NCI-H2081 (cell line): ENCODE measurements at regions not wholly inside any gene's neighbourhood (a gene's known extent, or its start where the extent isn't known, plus 50 kb on each side); places are given as distances from the start of the nearest gene placed in this dataset.
"Not testable (repeated sequence)": the region's sequence is repeated elsewhere in the genome, so short reads cannot be mapped to it uniquely, and the experiment has no call there.

Source experiments
- DNase-seq, 2 experiments: peaks; one replicate each; lab custom pipeline; 2025; lab: John Stamatoyannopoulos, UW

DNA sequence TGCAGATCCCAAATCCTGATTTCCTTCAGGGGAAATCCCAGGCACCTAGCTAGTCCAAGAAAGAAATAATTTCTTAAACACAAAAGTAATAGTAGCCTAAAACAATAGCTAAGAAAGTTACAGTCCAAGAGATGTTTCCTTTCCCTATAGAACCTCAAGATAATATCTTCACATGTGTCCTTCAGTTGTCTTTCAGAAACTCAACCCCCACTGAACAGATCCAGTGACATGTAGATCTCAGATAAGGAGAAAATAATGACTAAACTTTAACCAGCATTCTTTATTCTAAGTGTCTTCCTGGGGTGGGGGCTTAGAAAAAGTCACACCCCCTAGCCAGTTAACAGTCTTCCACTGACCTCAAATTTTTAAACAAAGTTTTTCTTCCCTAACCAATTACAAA lies 131.3 kb upstream of the ADRA1B start:
- DNase-seq: no peak

DNA sequence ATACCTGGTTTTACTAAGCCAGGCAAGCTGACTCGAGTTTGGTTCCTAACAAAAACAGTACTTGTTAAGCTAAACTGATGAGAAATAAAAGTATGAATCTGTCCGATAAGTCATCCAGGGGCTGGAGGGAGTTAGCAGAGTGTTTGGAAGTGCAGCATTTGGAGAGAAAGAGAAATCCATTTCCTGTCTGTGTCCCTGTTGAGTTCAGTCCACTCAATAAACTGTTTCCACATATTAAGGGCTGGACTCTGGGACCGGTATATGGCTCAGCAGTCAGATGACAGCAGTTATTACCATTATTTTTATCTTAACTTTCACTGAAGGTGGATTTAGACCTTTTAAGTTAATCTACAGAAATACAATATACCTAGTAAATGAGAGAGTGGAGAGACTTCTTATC lies 130.6 kb upstream of the ADRA1B start:
- DNase-seq: no peak

DNA sequence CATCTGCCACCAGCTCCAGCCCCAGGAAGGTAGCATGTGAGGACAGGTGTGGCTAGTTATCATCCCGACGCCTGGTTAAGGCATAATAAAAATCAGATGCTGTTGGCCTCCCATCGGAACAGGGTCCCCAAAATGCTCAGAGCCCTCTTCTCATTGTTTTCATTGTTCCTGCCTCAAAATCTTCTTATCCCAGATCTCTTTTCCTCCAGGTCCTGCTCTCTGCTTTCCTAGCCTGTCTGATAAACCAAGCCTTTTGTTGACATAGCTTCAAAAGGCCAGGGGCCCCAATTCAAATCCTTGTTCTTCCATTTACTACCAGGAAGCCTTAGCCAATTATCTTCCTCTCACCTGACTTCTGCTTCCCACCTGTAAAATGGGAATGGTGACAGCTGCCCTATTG lies 130.1 kb upstream of the ADRA1B start:
- DNase-seq: no peak

DNA sequence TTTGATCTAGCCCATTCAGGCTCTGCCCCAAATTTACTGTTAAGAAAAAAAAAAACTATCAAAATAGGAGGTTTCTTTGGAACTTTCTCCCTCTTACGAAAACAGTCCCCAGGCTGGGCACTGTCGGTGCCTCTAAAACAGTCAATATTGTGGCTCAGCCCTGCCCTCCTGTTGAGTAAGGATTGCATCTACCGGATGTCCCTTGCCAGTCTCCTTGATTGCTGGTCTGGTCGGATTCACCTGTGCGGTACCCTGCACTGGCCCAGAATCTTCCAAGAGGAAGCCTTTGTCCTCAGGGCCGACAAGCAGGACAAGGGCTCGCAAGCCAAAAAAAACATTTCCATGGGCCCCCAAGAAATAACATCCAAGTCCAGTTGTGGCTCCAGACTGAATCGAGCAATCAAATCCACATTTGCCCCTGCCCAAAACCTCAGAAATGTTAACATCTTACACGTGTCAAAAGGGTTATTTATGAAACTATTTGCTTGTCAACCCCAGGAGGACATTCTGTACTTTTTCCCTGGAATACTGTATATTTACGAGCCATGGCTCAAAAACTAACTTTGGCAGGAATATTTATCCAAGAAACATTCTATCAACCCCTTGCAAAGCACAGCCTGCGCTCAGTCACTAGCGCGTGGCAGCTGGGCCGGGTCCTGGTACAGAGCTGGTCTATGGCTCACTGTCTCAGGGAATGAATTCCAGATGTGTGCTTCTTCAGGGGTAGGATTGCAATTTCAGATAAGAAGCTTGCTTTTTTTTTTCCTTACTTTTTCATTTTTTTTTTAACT lies 129.2 kb upstream of the ADRA1B start:
- no peak for DNase-seq

DNA sequence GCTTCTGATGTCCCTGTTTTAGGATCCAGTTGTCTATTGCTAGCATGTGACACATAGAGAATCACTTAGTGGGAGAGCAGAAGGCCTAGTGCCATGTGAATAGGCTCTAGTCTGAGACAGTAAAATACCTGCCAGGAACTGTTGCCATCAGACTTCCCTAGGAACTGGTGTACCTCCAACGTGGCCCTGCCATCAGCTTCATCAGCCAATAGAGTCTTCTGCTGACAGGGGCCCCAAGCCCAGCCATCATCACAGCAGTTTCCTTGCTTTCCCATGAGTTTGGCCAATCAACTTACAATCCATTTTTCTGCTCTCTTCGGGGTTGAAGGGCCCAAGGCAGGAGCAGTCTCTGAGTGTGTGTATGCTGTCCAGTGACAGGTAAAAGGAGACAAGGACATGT lies 128.4 kb upstream of the ADRA1B start:
- no peak for DNase-seq

DNA sequence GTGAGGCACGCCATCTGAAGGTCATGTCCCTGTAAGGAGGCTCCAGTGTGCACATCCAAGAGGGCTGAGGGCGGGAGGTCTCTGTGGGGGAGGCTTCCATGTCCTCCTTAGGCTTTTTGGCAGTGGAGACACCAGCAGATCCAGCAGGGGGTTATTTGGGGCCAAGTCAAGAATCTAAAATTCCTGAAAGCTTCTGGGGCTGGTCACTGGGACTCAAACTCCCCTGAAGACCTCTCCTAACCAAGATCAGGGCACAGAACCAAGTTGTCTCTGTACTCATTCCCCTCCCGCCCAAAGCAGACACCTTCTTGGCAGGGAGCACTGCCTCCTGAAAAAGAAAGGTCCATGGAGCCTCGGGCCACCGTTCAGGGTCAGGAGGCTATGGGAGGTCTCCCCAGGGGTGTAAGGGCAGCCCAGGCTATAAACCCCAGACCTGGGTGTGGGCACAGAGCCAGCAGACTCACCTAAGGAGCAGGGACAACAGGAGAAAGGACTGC lies 127.4 kb upstream of the ADRA1B start:
- no peak for DNase-seq

DNA sequence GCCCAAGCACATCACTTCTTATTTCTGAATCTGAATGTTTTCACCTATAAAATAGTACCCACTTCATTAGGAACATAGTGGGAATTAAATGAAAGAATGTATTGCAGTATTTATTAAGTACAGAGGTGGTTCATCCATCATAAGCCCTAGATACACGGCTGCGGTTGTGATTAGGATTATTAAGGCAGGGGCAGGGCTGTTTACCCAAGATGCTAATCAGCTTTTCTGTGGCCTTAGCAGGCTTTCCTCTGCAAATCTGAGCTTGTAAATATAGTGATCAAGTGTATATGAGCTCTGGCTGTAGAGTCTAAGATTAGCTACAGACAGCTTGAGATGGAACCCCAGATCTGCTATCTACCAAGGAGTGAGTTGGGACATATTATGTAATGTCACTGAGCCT lies 124.1 kb upstream of the ADRA1B start:
- DNase-seq: no peak

DNA sequence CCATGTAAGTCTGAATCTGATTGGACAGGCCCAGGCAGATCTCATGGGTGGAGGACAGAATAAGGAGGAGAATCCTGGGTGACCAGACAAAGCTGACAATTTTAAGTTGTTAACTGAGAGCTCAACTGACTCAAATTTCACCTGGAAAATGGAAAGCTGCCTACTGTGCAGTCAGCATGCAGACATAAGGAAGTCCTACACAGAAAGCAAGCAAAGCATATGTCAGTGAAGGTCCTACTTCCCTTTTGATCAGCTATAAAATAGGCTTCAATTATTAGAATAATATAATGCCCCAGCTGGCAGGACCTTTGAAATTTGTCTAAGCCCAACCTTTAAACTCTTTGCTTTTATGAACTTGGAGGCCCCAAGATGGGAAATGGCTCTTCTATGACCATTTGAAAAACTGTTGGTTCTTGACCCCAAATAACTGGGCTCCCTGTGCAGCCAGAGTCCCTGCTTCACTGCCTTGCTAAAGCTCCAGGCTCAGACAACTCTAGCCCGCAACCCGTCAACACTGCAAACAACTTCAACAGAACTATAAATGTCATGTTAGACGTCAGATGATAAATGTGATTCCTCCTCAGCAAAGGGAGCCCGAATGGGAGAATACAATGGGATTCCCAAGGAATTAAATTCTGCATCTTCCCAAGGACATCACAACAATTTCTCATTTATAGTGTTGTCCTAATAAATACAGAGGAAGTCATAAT lies 118.9 kb upstream of the ADRA1B start:
- no peak for DNase-seq

DNA sequence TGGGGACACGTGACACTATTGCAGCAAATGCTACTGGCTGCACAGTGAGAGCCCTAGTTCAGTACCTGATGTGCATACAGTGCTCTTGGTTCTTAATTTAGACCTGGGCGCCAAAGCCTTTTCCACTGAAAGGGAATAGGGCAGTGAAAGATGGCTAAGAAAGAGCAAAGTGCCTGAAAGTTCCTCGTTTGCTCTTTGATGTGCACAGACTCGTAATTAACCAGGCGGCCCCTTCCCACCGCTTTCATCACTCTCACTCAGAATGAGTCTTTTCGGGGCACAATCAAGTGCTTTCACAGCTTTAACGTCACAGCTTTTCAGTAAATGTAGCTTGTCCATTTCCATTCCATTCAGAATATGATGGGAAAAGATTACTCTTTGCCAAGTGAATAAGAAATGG lies 116.6 kb upstream of the ADRA1B start:
- no peak for DNase-seq

DNA sequence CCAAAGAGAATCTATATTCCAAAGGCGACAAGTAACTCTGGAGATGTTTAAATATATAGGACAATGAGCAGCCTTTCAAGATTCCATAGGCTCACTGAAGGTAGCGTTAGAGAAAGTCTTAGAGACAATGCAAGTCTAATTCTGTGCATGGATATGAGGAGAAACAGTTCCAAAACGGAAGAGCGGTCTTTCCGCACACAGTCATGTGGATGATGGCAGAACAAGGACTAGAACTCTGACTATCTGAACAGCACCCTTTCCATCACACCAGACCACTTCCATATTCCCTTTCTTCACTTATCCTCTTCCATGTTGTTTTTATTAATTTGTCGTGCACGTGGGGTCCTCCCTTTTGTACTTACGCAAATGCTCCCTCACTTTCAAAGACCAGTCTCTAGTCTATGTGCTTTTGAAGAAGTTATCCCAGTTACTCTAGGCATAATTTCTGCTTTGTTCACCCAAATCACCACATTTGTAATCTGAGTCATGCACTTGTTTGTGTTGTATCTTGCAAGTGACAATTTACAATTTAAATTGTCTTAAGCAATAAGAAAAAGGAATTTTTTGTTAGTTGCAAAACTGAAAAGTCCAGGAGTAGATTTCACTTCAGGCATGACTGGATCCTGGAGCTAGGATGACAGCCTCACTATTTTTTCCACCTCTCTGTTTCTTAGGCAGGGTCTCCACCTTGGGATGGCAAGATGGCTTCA lies 116.0 kb upstream of the ADRA1B start:
- no peak for DNase-seq

DNA sequence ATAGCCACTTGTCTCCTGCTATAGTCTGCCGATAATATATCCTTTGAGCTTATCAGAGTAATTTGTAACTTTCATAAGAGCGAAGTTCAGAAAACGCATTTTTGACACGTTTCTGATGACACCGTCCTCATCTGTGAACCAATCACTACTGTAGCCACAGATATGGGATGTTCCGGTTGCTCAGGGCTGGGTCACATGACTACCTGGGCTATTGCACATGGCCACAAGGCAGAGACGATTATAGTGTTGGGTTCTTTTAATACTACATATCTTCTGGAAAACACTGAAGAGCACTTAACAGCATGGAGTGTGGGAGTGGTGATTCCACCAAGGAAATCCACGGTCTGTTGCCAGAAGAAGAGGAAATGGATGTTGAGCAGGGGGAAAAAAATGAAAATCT lies 115.0 kb upstream of the ADRA1B start:
- no peak for DNase-seq

DNA sequence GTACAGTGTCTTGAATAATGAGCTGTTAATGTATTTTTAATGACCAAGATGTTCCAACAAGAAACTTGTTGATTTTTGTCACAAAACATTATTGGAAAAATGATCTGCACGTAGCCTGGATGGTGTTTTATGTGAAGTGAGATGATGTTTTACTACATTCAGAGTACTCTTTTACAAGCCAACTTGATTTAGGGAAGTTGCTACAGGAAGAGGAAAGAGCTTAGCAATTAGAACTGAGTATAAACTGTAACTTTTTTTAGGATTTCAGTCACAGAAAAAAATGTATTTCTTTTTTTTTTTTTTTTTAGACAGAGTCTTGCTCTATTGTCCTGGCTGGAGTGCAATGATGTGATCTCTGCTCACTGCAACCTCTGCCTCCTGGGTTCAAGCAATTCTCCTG lies 113.6 kb upstream of the ADRA1B start:
- DNase-seq: no peak

DNA sequence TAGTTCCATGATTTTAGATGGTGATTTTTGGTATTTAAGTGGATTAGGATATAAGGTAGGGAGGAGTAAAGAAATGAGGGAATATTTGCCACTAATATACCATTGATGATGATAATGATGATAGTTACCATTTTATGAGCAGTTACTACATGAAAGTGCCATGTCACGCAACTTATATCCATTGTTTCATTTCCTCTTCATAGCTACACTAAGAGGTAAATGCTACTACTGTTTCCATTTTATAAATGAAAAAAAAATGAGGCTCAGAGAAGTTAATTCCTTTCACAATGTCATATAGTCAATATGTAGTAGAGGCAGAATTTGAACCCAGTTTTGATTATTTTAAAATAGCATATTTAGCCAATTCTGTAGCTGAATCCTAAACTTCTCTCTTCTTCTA lies 112.2 kb upstream of the ADRA1B start:
- no peak for DNase-seq

DNA sequence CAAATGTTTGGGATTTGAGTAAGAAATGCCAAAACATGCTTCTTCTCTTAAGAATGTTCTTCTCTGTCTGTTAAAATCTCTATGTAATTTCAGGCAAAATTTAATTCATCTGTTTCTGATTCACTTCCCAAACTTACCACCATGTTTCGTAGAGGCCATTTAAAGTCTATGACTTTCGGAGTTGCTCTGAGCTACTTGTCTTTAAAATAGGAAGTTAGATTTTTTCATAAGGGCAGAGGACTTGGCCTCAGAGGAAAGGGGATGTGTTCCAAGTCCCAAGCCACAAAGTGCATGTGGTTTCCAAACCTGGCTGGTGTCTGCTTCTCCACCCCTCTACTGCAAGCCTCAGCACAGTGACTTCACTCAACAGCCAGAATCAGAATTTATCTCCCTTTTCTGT lies 111.3 kb upstream of the ADRA1B start:
- no peak for DNase-seq

DNA sequence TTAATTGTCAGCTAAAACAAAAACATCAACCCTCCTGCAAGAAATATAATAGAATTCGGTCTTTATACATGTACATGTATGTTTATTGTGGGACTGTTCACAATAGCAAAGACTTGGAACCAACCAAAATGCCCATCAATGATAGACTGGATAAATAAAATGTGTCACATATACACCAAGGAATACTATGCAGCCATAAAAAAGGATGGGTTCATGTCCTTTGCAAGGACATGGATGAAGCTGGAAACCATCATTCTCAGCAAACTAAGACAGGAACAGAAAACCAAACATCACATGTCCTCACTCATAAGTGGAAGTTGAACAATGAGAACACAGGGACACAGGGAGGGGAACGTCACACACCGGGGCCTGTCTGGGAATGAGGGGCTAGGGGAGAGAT lies 109.1 kb upstream of the ADRA1B start:
- not testable (repeated sequence) for DNase-seq

DNA sequence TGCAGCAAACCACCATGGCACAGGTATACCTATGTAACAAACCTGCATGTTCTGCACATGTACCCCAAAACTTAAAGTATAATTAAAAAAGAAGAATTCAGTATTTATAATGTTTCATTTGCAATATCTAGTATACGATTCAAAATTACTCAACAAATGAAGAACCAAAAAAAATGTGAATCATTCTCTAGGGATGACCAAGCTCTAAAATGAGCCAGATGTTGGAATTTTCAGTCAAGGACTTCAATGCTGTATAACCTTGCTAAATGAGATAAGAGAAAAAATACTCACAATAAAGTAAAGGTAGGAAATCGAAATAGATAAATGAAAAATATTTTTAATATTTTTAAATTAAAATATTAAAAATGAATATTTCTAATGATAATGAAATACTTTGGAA lies 108.7 kb upstream of the ADRA1B start:
- no peak for DNase-seq

DNA sequence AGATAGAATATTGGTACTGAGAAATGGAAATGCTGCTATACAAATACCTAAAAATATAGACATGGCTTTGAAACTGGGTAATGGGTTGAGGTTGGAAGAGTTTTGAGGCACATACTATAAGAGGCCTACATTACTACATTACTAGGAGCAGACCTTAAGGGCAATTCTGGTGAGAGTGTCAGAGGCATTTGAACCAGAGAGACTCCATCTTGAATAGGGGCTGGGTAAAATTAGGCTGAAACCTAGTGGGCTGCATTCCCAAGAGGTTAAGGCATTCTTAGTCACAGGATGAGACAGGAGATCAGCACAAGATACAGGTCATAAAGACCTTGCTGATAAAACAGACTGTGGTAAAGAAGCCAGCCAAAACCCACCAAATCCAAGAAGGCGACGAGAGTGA lies 104.6 kb upstream of the ADRA1B start:
- DNase-seq: no peak

DNA sequence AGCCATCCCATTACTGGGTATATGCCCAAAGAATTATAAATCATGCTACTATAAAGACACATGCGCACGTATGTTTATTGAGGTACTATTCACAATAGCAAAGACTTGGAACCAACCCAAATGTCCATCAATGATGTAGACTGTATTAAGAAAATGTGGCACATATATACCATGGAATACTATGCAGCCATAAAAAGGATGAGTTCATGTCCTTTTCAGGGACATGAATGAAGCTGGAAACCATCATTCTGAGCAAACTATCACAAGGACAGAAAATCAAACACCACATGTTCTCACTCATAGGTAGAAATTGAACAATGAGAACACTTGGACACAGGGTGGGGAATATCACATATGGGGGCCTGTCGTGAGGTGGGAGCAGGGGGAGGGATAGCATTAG lies 103.5 kb upstream of the ADRA1B start:
- DNase-seq: not testable (repeated sequence)

DNA sequence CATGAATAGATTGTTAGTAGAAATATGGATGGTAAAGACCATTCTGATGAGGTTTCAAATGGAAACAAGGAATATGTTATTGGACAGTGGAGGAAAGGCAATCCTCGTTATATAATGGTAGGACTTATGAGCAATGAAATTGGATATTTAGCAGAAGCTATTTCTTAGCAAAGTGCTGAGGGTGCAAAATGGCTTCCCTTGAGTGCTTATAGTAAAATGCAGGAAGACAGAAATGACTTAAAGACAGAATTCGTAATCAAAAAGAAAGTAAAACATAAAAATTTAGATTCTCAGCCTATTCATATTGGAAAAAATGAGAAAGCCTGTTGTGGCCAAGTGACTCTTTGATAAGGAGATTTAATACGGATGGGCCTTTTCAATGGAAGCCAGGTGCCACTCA lies 102.1 kb upstream of the ADRA1B start:
- DNase-seq: no peak

DNA sequence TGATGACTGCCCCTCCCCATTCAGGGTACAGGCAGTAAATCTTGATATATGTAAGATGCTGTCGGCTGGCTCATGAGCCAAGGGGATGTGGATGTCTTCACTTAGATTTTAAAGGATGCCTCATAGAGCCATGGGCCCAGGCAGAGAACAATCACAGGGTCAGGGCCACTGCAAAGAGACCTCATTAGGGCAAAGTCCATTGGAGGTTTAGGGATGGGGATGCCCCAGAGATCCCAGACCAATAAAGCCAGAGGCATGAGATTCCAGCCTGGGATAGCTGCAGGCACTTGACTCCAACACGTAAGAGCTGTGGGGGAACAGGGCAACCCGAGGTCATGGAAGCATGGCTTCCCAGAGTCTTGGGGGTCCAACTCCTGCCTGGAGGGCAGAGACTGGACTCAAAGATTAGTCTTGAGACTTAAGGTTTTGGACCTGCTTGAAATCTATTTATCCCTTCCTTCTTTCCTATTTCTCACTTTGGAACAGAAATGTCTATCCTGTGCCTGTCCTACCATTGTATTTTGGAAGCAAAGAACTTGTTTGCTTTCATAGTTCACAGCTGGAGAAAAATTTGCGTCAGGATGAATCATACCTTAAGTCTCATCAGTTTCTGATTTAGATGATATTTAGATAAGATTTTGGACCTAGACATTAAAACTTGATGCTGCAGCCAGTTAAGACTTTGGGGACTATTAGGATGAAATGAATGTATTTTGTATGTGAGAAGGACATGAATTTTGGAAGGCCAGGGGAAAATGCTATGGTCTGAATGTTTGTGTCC lies 101.3 kb upstream of the ADRA1B start:
- no peak for DNase-seq

DNA sequence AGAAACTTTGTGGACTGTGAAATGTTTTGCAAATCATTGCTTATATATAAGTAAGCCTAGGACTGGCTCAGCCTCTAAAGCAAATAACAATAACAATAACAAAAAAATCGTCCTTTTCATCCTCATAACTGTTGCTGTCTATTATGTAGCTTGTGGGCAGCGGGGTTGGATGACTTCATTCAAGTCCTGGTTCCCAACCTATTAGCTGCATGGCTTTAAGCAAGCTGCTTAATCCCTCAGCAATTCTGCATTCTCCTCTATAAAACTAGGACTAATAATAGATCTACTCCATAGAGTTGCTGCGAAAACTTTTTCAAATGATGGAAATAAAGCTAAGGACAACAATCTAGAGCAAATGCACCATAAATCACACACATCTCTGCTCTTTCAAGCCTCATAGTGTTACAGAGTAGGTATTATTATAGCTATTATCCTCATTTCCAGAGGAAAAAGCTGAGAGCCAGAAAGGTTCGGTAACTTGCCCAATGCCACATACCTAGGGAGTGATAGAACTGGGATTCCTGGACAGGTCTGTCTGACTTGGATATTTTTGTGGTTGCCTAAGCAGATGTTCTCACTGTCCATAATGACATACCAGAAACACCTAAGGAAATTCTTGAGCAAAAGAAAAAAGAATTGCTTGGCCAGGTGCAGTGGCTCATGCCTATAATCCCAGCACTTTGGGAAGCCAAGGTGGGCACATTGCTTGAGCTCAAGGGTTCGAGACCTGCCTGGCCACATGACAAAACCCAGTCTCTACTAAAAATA lies 98.8 kb upstream of the ADRA1B start:
- DNase-seq: no peak
